Parathyroid adenoma (tissue), 2 donors: ENCODE measurements at regions not wholly inside any gene's neighbourhood (a gene's known extent, or its start where the extent isn't known, plus 50 kb on each side); places are given as distances from the start of the nearest gene placed in this dataset.

Experiments
- H2AFZ ChIP-seq: fragments of 300-600 bp; sonication (generic); one replicate; pipeline ENCODE4 v1.7.0; 2017; ENCODE audit warnings: antibody characterized with exemption, mild to moderate bottlenecking
- H3K27ac ChIP-seq: fragments of 300-600 bp; sonication (generic); one replicate; pipeline ENCODE4 v1.7.0; 2017
- H3K27me3 ChIP-seq: fragments of 300-600 bp; sonication (generic); one replicate; pipeline ENCODE4 v1.7.0; 2017; ENCODE audit warnings: low read length; ENCODE audit not compliant: control insufficient read depth, insufficient read depth
- H3K36me3 ChIP-seq: fragments of 300-600 bp; sonication (generic); one replicate; pipeline ENCODE4 v1.7.0; 2017; ENCODE audit warnings: low read length; ENCODE audit not compliant: control insufficient read depth, insufficient read depth
- H3K4me1 ChIP-seq: fragments of 300-600 bp; sonication (generic); one replicate; pipeline ENCODE4 v1.7.0; 2017; ENCODE audit warnings: control low read depth
- H3K4me2 ChIP-seq: fragments of 300-600 bp; sonication (generic); one replicate; pipeline ENCODE4 v1.7.0; 2017; ENCODE audit warnings: low read length
- H3K4me3 ChIP-seq: fragments of 300-600 bp; sonication (generic); one replicate; pipeline ENCODE4 v1.7.0; 2017; ENCODE audit warnings: low read depth, low read length
- H3K79me2 ChIP-seq: fragments of 300-600 bp; sonication (generic); one replicate; pipeline ENCODE4 v1.7.0; 2017; ENCODE audit warnings: control low read depth
- H3K9ac ChIP-seq: fragments of 300-600 bp; sonication (generic); one replicate; pipeline ENCODE4 v1.7.0; 2017; ENCODE audit warnings: mild to moderate bottlenecking
- H3K9me3 ChIP-seq: fragments of 300-600 bp; sonication (generic); one replicate; pipeline ENCODE4 v1.7.0; 2017; ENCODE audit warnings: low read length; ENCODE audit not compliant: control insufficient read depth
- CTCF ChIP-seq: fragments of 300-600 bp; sonication (generic); IDR thresholded peaks from one replicate; pipeline ENCODE4 v1.7.0; 2017; ENCODE audit warnings: antibody characterized with exemption, mild to moderate bottlenecking
- donor health status: primary hyperparathyroidism.

DNA sequence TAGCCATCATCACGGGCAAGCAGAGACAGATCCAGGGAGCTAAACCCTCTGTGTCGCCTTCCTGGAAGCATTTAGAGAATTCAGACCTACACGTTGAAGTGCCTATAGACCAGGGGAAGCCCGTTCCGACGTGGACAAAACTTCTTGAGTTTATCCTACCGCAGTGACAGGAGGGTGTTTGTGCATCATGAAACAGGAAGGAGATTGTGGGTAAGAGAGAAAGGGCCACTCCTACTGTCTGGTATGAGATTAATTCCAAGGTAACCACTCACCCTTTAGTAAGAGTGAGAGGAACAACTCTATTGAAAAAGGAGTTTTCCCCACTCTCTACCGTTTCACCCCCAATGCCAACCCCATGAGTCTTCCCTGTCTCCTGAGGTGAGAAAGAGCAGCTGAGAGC lies 133.7 kb downstream of the TFAP2C start:
- Histone ChIP-seq H3K79me2 (no peaks in the 10 kb centered on the region), H3K9me3 (no peaks in the 10 kb centered on the region), H3K4me3 (no peak overlapping the region), H3K36me3 (no peaks in the 10 kb centered on the region), H3K4me2 (no peak overlapping the region), H3K4me1 (no peaks in the 10 kb centered on the region), H2AFZ (no peak overlapping the region), H3K9ac (no peak overlapping the region), H3K27ac (no peak overlapping the region), H3K27me3 (no peaks in the 10 kb centered on the region)
- no peak for TF ChIP-seq CTCF

GRCh38 chr20:56764671-56765070 lies 135.6 kb downstream of the TFAP2C start:
- H3K4me1 ChIP-seq, result no peaks in the 10 kb centered on the region
- no peak overlapping the region for H3K27ac ChIP-seq
- no peak overlapping the region for H3K4me2 ChIP-seq
- H3K4me3 ChIP-seq, result no peak overlapping the region
- H3K36me3 ChIP-seq, result no peaks in the 10 kb centered on the region
- no peaks in the 10 kb centered on the region for H3K27me3 ChIP-seq
- no peak for TF ChIP-seq CTCF
- H3K9ac ChIP-seq, result no peak overlapping the region
- H3K9me3 ChIP-seq, result no peaks in the 10 kb centered on the region
- no peak overlapping the region for H2AFZ ChIP-seq
- no peaks in the 10 kb centered on the region for H3K79me2 ChIP-seq

- no peak overlapping the region for H3K4me3 ChIP-seq
- no peak for TF ChIP-seq CTCF
- no peak overlapping the region for H3K27ac ChIP-seq
- no peak overlapping the region for H3K4me2 ChIP-seq
- no peak overlapping the region for H2AFZ ChIP-seq
- H3K4me1 ChIP-seq, result no peaks in the 10 kb centered on the region
- no peak overlapping the region for H3K9ac ChIP-seq
- no peaks in the 10 kb centered on the region for H3K79me2 ChIP-seq
- no peaks in the 10 kb centered on the region for H3K9me3 ChIP-seq
- no peaks in the 10 kb centered on the region for H3K36me3 ChIP-seq
- H3K27me3 ChIP-seq, result no peaks in the 10 kb centered on the region
These were observed 136.3 kb downstream of the TFAP2C start for GRCh38 chr20:56765172-56766073.

DNA sequence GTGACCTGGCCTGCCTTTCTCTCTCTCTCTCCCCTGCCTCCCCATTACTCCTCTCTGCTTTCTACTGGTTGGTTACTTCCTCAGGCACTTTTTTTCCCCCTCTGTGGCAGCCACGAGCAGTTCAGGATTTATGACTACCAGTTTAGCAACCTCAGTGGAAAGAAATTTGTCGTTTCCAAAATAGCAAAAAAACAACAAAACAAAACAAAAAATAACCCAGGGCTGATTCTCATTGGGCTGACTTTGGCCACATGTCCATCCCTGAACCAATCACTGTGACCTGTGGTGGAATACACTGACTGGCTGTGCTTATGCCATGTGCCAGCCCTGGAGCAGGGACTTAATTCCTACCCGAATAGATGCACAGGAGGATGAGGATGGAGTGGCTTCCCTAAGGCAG lies 137.4 kb downstream of the TFAP2C start:
- no peak overlapping the region for H2AFZ ChIP-seq
- no peak for TF ChIP-seq CTCF
- no peaks in the 10 kb centered on the region for H3K27me3 ChIP-seq
- no peaks in the 10 kb centered on the region for H3K79me2 ChIP-seq
- no peak overlapping the region for H3K27ac ChIP-seq
- no peaks in the 10 kb centered on the region for H3K36me3 ChIP-seq
- no peak overlapping the region for H3K4me3 ChIP-seq
- no peaks in the 10 kb centered on the region for H3K9me3 ChIP-seq
- H3K4me2 ChIP-seq, result no peak overlapping the region
- H3K4me1 ChIP-seq, result no peaks in the 10 kb centered on the region
- no peak overlapping the region for H3K9ac ChIP-seq
